Activated CD4-positive, alpha-beta T cell treated with anti-CD3 and anti-CD28 coated beads, Interleukin-2, amount 10 ng/mL, durations not matched to agents 24 days and 14 days (primary cell): ENCODE measurements at regions not wholly inside any gene's neighbourhood (a gene's known extent, or its start where the extent isn't known, plus 50 kb on each side); places are given as distances from the start of the nearest gene placed in this dataset.

ENCODE experiments used
- DNase-seq: peaks from one replicate; pipeline ENCODE4 v3.0.0; 2022
- H3K27ac Mint-ChIP-seq: one replicate; pipeline ENCODE4 v1.8.0; 2022; ENCODE audit warnings: mild to moderate bottlenecking, mixed read lengths
- H3K27me3 Mint-ChIP-seq: one replicate; pipeline ENCODE4 v1.8.0; 2022; ENCODE audit warnings: mixed read lengths
- H3K36me3 Mint-ChIP-seq: one replicate; pipeline ENCODE4 v1.8.0; 2022; ENCODE audit warnings: low read depth, mild to moderate bottlenecking, mixed read lengths
- H3K4me1 Mint-ChIP-seq: one replicate; pipeline ENCODE4 v1.8.0; 2021; ENCODE audit warnings: mixed read lengths
- H3K4me3 Mint-ChIP-seq: one replicate; pipeline ENCODE4 v1.8.0; 2022; ENCODE audit warnings: mild to moderate bottlenecking, moderate library complexity, mixed read lengths
- H3K9me3 Mint-ChIP-seq: one replicate; pipeline ENCODE4 v1.8.0; 2021; ENCODE audit warnings: mixed read lengths
- intact Hi-C: fragments of 100-400 bp; cut with micrococcal nuclease; formaldehyde crosslinking; loops from one replicate; pipeline ENCODE4 v1.15.1; 2023

DNA sequence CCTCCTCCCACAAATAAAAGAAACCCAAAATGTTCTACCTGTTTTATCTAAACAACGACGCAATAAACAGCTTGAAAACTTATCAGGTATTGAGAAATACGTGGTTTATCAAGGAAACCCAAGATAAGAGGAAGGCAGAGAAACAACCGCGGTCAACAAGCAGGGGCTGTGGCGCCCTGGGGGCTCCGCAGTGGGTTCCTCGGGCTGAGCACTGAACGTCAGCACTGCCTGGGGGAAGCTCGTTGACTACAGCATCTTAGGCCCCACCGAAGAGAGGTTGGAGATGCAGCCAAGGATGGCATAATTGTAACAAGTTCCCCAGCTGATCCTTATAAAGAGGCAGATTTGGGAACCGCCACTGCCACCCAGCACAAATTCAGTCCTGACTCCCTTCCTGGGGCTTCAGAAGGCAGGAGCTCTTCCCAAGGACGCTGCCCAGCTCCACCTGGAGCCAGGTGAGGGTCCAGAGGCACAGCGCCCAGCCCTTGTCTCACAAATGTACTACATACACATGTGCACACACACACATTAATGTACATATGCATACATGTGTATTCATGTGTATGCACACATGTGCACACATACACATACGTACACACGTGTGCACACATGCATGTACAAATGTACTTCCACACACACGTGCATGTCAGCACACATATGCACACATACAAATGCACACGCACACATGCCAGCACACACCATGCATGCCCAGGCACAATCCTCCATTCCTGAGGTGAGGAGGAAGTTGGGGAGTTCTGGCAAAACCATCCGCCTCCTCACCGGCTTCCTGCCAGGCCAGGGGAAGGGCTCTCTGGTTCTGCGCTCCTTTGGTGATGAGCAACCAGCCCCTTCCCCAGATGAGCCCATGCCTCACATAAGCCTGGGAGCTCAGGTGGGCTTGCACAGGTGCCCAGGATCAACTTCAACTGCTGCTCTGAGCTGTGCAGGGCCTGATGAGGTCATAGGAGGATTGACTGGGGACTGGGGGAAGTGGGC is 251.1 kb downstream of the NPHP4 start:
- Mint-ChIP-seq H3K4me3 (no peak overlapping the region), H3K9me3 (peaks cover 4% of the 10 kb centered on the region), H3K36me3 (no peaks in the 10 kb centered on the region), H3K27ac (no peak overlapping the region), H3K27me3 (peaks cover 1% of the 10 kb centered on the region), H3K4me1 (no peaks in the 10 kb centered on the region)
- intact Hi-C loops = loop anchor here (10.0 kb wide), 1 partner anchor 1826 kb away; no protein-coding TSS in a partner anchor
- no peak for DNase-seq

DNA sequence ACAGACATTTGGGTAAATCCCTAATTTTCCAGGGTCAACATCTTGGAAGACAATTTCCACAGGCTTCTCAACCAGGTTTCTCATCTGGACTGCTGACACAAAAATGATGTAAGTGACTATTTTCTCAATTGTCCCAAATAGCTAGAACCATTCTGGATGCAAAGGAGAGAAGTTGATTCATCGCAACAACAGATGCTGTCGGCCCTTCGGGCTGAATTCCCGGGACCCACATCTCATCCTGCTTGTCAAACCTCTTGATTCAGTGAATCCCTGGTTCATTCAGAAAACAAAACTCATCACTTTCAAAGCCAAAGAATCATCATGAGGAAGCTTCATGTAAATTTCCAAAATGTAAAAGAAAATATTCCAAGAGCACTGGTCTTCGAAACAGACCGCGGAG is 251.8 kb downstream of the NPHP4 start:
- no peaks in the 10 kb centered on the region for H3K36me3 Mint-ChIP-seq
- intact Hi-C loops = loop anchor here (10.0 kb wide), 1 partner anchor 1826 kb away; no protein-coding TSS in a partner anchor
- DNase-seq = no peak
- H3K27me3 Mint-ChIP-seq = peaks cover 1% of the 10 kb centered on the region
- no peak overlapping the region for H3K4me3 Mint-ChIP-seq
- peaks cover 4% of the 10 kb centered on the region for H3K9me3 Mint-ChIP-seq
- H3K27ac Mint-ChIP-seq = no peak overlapping the region
- no peaks in the 10 kb centered on the region for H3K4me1 Mint-ChIP-seq

DNA sequence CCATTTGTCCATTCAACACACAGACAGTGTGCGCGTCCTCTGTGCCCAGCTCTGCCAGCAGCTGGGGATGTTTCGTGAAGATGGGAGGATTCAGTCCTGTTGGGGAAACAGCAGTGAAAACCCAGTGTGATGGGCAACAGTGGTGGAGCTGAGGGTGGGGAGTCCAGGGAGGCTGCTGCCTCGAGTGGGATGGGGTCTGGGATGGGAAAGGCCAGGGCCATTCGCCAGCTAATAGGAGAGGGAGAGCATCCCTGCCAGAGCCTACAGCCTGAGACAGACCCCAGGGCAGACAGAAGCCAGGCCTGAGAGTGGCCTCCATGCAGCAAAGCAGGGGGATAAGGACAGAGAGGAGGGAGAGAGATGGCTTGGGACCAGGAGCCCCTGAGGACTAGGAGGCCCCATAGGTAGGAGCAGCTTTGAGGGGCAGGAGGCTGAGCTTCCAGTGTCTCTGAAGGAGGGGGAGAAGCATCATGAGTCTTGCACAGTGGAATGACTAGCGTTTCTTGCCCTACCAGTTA is 252.6 kb downstream of the NPHP4 start:
- Mint-ChIP-seq H3K9me3 (peaks cover 4% of the 10 kb centered on the region), H3K36me3 (no peaks in the 10 kb centered on the region), H3K4me1 (no peaks in the 10 kb centered on the region), H3K27ac (no peak overlapping the region), H3K27me3 (no peaks in the 10 kb centered on the region), H3K4me3 (no peak overlapping the region)
- DNase-seq = no peak
- intact Hi-C loops = loop anchor here (10.0 kb wide), 1 partner anchor 1825 kb away; no protein-coding TSS in a partner anchor

DNA sequence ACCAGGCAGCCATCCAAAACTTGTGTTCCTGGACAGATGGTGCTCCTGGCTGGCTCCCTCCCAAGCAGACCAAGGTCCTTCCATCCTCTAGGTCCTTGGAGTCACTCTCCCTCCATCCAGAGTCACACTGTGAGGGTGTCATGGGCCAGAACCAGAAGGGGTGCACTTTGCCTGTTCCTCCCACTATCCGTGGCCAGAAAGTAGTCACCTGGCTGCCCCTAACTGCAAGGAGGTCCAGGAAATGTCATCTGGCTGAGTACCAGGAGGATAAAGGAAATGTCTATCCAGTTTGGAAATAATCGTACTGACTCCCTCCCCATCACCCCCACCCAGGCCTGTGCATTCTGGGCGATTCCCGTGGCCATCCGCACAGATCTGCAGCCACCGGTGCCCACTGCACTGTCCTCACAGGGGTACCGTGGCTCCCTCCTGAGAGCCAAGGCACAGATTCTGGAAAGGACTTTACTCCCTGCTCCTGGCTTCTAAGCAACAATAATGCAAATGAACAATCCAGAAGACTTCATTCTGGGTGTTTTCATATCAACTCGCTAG is 253.2 kb downstream of the NPHP4 start:
- no peaks in the 10 kb centered on the region for H3K27me3 Mint-ChIP-seq
- no peak overlapping the region for H3K4me3 Mint-ChIP-seq

DNA sequence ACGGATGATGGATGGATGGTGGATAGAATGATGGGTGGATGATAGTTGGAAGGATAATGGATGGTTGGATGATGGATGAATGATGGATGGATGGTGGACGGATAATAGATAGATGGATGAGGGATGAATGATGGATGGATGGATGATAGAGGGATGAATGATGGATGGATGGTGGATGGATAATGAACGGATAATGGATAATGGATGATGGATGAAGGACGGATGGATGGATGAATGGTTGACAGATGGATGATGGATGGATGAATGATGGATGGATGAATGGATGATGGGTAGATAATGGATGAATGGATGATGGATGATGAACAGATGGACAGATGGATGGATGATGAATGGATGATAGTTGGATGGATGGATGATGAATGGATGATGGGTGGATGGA is 255.1 kb downstream of the NPHP4 start:
- no peaks in the 10 kb centered on the region for H3K27me3 Mint-ChIP-seq
- intact Hi-C loops = no loop called here
- no peak for DNase-seq
- no peaks in the 10 kb centered on the region for H3K4me1 Mint-ChIP-seq
- H3K9me3 Mint-ChIP-seq = peaks cover 4% of the 10 kb centered on the region
- H3K36me3 Mint-ChIP-seq = no peaks in the 10 kb centered on the region
- no peak overlapping the region for H3K27ac Mint-ChIP-seq
- no peak overlapping the region for H3K4me3 Mint-ChIP-seq

More for the DNA sequence above, 253.2 kb downstream of the NPHP4 start:
- no peak overlapping the region for H3K27ac Mint-ChIP-seq
- no peaks in the 10 kb centered on the region for H3K4me1 Mint-ChIP-seq
- intact Hi-C loops = no loop called here
- no peaks in the 10 kb centered on the region for H3K36me3 Mint-ChIP-seq
- H3K9me3 Mint-ChIP-seq = peaks cover 4% of the 10 kb centered on the region
- no peak for DNase-seq

DNA sequence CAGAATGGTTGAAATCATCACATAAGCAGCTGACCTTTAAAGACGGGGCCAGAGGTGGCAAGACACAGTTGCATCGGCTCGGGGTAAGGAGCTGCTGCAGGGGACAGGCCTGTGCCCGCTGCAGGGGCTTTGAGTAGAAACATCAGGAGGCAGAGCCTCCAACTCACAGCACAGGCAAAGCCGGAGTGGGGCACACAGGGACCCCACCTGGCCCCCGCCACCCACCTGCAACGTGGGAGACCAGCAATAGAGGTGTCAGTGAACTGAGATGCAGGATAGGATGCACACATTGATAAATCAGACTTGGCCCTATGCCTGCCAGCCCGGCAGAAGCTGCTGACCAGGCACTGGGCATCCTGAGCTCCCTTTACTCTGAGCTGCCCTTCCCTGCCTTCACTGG is 257.2 kb downstream of the NPHP4 start:
- no peak overlapping the region for H3K27ac Mint-ChIP-seq
- intact Hi-C loops = no loop called here

DNA sequence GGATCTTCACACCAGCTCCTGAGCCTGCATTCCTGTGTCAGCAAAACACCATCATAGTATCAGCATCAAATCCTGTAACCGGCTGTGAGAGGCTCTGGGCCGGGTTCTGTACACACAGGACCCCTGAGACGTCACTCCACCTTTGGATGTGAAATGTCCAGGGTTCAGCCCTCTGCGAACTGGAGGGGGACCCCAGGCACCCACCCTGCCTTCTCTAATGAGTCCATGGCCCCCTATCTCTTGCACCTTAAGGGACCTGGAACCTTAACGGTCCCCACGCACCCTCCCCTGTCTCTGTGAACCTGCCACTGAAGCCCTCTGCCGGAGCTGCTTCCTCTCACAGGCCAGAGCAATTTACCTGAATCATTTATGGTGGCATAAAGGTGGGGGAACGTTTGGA is 257.8 kb downstream of the NPHP4 start:
- Mint-ChIP-seq H3K27ac (no peak overlapping the region), H3K27me3 (no peaks in the 10 kb centered on the region), H3K36me3 (no peaks in the 10 kb centered on the region), H3K4me1 (no peaks in the 10 kb centered on the region), H3K4me3 (no peak overlapping the region), H3K9me3 (peaks cover 4% of the 10 kb centered on the region)
- DNase-seq = no peak
- intact Hi-C loops = no loop called here

More for the DNA sequence above, 257.2 kb downstream of the NPHP4 start:
- DNase-seq = no peak
- peaks cover 4% of the 10 kb centered on the region for H3K9me3 Mint-ChIP-seq
- no peak overlapping the region for H3K4me3 Mint-ChIP-seq
- no peaks in the 10 kb centered on the region for H3K36me3 Mint-ChIP-seq
- no peaks in the 10 kb centered on the region for H3K4me1 Mint-ChIP-seq
- H3K27me3 Mint-ChIP-seq = no peaks in the 10 kb centered on the region

DNA sequence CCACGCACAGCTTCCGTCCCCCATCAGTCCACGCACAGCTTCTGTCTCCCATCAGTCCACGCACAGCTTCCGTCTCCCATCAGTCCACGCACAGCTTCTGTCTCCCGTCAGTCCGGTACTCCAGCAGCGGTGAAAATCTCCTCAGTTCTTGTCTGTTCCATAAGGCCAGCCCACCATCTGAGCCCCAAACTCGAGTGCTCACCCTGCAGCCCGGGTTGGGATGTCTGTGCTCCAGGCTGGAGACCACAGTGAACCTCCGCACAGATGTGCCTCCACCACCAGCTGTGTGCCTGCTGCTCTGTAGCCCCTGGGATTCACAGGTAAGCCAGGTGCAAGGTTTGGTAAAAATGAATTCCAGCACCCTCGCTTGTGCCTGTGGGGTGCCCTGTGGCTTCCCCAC is 258.6 kb downstream of the NPHP4 start:
- intact Hi-C loops = no loop called here
- Mint-ChIP-seq H3K4me1 (no peaks in the 10 kb centered on the region), H3K9me3 (peaks cover 4% of the 10 kb centered on the region), H3K27ac (no peak overlapping the region), H3K4me3 (no peak overlapping the region), H3K36me3 (no peaks in the 10 kb centered on the region), H3K27me3 (no peaks in the 10 kb centered on the region)
- DNase-seq = no peak

DNA sequence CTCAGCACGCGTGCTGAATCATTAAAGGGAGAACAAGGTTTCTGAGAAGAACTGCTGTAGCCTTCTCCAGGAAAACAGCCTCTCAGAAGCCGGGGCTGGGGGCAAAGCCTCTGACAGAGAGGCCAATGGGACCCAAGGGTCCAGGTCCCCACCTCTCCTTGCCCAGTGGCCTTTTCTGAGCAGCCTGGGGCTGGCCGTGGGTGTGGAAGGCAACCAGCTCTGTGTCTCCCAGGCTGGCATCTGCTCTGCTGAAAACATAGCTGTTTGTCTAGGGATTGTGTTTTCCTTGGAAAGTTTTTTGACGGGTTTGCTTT is 261.2 kb downstream of the NPHP4 start:
- H3K36me3 Mint-ChIP-seq = no peaks in the 10 kb centered on the region
- H3K4me1 Mint-ChIP-seq = no peaks in the 10 kb centered on the region
- no peak overlapping the region for H3K27ac Mint-ChIP-seq
- no peak overlapping the region for H3K4me3 Mint-ChIP-seq
- H3K9me3 Mint-ChIP-seq = no peaks in the 10 kb centered on the region
- no peaks in the 10 kb centered on the region for H3K27me3 Mint-ChIP-seq
- no peak for DNase-seq
- intact Hi-C loops = no loop called here

DNA sequence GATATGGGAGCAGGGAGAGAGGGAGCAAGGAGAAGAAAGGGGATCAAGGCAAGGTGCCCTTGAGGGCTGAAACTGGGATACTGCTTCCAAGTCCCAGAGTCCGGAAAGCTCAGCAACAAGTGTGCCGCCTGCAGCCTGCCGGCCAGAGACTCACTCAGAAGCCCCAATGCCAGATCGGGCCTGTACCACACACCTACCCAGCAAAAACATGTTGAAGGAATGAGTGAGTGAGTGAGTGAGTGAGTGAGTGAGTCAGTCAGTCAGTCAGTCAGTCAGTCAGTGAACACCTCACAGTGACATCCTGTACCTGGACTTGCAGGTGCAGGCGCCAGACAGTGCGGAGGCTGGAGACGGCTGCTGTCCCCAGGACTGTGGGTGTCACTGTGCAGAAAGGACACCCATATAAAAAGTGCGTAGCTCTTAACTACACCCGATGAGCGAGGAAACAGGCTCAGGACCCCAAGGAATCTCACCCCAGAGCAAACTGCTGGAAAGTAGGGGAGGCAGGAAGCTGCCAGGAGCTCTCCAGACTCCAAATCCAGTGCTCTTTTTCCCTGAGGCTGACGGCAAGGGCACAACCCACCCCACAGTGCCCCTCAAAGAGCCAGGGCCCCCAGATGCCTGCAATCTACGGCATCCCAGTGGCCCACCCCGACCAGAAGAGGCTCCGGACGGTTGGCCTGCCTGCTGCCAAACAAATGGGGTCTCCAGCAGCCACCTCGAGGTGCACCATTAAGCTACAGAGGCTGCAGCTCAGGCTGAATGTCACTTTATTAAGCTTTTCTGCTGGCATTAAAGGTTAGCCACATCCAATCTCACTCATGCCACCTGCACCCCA is 261.7 kb downstream of the NPHP4 start:
- Mint-ChIP-seq H3K27ac (no peak overlapping the region), H3K27me3 (no peaks in the 10 kb centered on the region), H3K36me3 (no peaks in the 10 kb centered on the region), H3K4me1 (no peaks in the 10 kb centered on the region), H3K4me3 (no peak overlapping the region), H3K9me3 (no peaks in the 10 kb centered on the region)
- DNase-seq = no peak
- intact Hi-C loops = no loop called here

DNA sequence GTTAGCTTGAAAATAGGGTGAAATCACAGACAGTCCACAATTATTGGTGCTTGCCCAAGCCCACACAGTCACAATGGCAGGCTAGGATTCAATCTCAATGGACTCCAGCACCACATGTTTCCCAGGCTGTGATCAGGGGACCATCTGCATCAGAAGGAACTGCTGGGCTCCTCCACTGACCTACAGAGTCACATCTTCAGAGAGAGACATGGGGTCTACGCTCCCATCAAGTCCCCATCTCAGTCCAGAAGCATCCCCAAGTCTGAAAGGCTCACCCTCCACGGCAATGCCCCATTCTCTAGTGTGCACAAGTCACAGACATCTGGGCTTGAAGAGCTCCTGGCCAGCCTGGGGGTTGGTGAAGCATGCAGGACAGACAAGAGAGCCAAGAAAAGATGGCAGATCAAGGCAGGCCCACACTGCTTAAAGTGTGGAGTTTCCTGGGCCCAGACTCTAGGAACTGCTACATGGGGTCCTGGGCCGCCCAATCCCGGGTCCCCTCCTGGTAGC is 262.5 kb downstream of the NPHP4 start:
- intact Hi-C loops = no loop called here
- no peaks in the 10 kb centered on the region for H3K27me3 Mint-ChIP-seq
- H3K27ac Mint-ChIP-seq = no peak overlapping the region
- no peak overlapping the region for H3K4me3 Mint-ChIP-seq
- H3K9me3 Mint-ChIP-seq = no peaks in the 10 kb centered on the region
- H3K4me1 Mint-ChIP-seq = no peaks in the 10 kb centered on the region
- DNase-seq = no peak
- no peaks in the 10 kb centered on the region for H3K36me3 Mint-ChIP-seq

DNA sequence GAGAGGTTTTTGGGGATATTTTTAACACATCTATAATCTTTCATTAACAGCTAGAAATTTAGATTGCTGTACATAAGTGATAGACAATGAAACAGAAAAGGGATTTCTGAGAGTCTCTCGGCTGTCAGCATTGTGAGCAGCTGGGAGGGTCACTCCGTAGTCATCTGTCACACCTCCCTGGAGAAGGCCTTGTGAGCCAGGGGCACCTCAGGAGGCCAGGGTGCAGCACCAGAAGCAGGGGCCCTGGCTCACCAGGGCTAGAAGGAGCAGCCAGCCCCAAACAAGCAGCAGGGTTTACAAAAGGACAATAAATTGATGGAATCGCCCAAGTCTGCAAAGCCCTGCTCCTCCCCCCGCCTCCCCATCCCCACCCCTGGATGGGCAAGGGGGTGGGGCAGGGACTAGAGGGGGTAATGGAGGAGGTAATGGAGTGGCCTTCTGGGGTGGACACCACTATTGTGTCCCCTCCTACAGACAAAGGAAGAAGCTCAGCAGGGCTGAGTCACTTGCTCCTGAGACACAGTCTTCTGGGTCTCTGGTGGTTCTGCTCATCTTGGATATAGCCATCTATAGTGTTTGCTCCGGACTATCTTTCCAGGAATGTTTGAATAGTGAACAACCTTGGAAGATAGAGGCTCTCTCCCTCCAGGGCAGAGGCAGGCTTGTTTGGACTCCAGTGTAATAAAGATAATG is 263.4 kb downstream of the NPHP4 start:
- Mint-ChIP-seq H3K4me3 (no peak overlapping the region), H3K4me1 (no peaks in the 10 kb centered on the region), H3K9me3 (no peaks in the 10 kb centered on the region), H3K36me3 (no peaks in the 10 kb centered on the region), H3K27ac (no peak overlapping the region), H3K27me3 (no peaks in the 10 kb centered on the region)
- intact Hi-C loops = no loop called here
- DNase-seq = no peak
